ENCODE measurements at regions not wholly inside any gene's neighbourhood (a gene's known extent, or its start where the extent isn't known, plus 50 kb on each side); places are given as distances from the start of the nearest gene placed in this dataset.

- TF ChIP-seq, protein P1, sequence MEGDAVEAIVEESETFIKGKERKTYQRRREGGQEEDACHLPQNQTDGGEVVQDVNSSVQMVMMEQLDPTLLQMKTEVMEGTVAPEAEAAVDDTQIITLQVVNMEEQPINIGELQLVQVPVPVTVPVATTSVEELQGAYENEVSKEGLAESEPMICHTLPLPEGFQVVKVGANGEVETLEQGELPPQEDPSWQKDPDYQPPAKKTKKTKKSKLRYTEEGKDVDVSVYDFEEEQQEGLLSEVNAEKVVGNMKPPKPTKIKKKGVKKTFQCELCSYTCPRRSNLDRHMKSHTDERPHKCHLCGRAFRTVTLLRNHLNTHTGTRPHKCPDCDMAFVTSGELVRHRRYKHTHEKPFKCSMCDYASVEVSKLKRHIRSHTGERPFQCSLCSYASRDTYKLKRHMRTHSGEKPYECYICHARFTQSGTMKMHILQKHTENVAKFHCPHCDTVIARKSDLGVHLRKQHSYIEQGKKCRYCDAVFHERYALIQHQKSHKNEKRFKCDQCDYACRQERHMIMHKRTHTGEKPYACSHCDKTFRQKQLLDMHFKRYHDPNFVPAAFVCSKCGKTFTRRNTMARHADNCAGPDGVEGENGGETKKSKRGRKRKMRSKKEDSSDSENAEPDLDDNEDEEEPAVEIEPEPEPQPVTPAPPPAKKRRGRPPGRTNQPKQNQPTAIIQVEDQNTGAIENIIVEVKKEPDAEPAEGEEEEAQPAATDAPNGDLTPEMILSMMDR (IDR thresholded peaks at IDR 0.05 in 8 of 11, conservative IDR thresholded peaks at IDR 0.05 in 3 of 11): no peak
- TF ChIP-seq POLR2AphosphoS5 (IDR thresholded peaks at IDR 0.05): no peak
Observed at GRCh38 chr20:12695937-12696336, 312.8 kb upstream of the SPTLC3 start.
